SH-SY5Y (cell line): ENCODE measurements at regions not wholly inside any gene's neighbourhood (a gene's known extent, or its start where the extent isn't known, plus 50 kb on each side); places are given as distances from the start of the nearest gene placed in this dataset.

Experiments
- GATA2 ChIP-seq: IDR thresholded peaks from 2 replicates; pipeline ENCODE4 v1.6.1; 2011; ENCODE audit warnings: mild to moderate bottlenecking, low read depth, low read length
- GATA3 ChIP-seq: IDR thresholded peaks from 2 replicates; pipeline ENCODE4 v1.6.1; 2011; ENCODE audit warnings: low read depth, mild to moderate bottlenecking, low read length, moderate library complexity

- TF ChIP-seq GATA2 (no peak), GATA3 (no peak)
Observed at GRCh38 chr6:84560436-84561390, 203.7 kb downstream of the TBX18 start.
